Fibroblast of lung (primary cell): ENCODE measurements at regions not wholly inside any gene's neighbourhood (a gene's known extent, or its start where the extent isn't known, plus 50 kb on each side); places are given as distances from the start of the nearest gene placed in this dataset.
"Not testable (repeated sequence)": the region's sequence is repeated elsewhere in the genome, so short reads cannot be mapped to it uniquely, and the experiment has no call there.

Experiments used
- DNase-seq, 2 donors: peaks; one replicate each; pipeline versions ENCODE4 v3.0.0 to v3.0.0-alpha.2; 2010; ENCODE audit warnings: low read depth in 2 of 2
- H2AFZ ChIP-seq: 2 replicates; pipeline ENCODE4 v1.5.1; 2012; ENCODE audit warnings: low read length, control low read depth, inconsistent platforms
- H3K27ac ChIP-seq: 2 replicates; pipeline ENCODE4 v1.5.1; 2011; ENCODE audit warnings: low read length, control low read depth; ENCODE audit not compliant: insufficient read depth
- H3K27me3 ChIP-seq: 2 replicates; pipeline ENCODE4 v1.5.1; 2011; ENCODE audit warnings: mild to moderate bottlenecking, low read length; ENCODE audit not compliant: control insufficient read depth, insufficient read depth
- H3K36me3 ChIP-seq: 2 replicates; pipeline ENCODE4 v1.5.1; 2011; ENCODE audit warnings: low read length; ENCODE audit not compliant: control insufficient read depth, insufficient read depth
- H3K4me1 ChIP-seq: 2 replicates; pipeline ENCODE4 v1.5.1; 2011; ENCODE audit warnings: low read length; ENCODE audit not compliant: control insufficient read depth, insufficient read depth; ENCODE audit errors: extremely low read depth
- H3K4me2 ChIP-seq: 2 replicates; pipeline ENCODE4 v1.5.1; 2011; ENCODE audit warnings: low read length, control low read depth; ENCODE audit not compliant: insufficient read depth; ENCODE audit errors: extremely low read depth
- H3K4me3 ChIP-seq, 4 experiments: fragments of 200-600 bp in 1 of 4; sonication (generic) in 1 of 4; replicated peaks in 1 of 4; 2 replicates each; pipeline ENCODE4 v1.5.1; 2011 to 2016; ENCODE audit warnings: low read length in 4 of 4, low read depth in 3 of 4, mild to moderate bottlenecking in 3 of 4, control low read depth in 2 of 4, inconsistent platforms in 1 of 4, mixed read lengths in 1 of 4; ENCODE audit not compliant: insufficient read depth in 1 of 4; ENCODE audit errors: control extremely low read depth in 1 of 4
- H3K79me2 ChIP-seq: 2 replicates; pipeline ENCODE4 v1.5.1; 2012; ENCODE audit warnings: mild to moderate bottlenecking, low read length, inconsistent platforms; ENCODE audit not compliant: control insufficient read depth, insufficient read depth
- H3K9ac ChIP-seq: 2 replicates; pipeline ENCODE4 v1.5.1; 2011; ENCODE audit warnings: mild to moderate bottlenecking, low read length, control low read depth; ENCODE audit not compliant: insufficient read depth
- H3K9me3 ChIP-seq: 2 replicates; pipeline ENCODE4 v1.5.1; 2012; ENCODE audit warnings: low read depth, low read length; ENCODE audit not compliant: control insufficient read depth, insufficient read depth
- H4K20me1 ChIP-seq: 2 replicates; pipeline ENCODE4 v1.5.1; 2011; ENCODE audit warnings: low read length; ENCODE audit not compliant: control insufficient read depth, insufficient read depth; ENCODE audit errors: extremely low read depth
- EZH2 ChIP-seq: IDR thresholded peaks from 2 replicates; pipeline ENCODE4 v1.5.1; 2012; ENCODE audit warnings: low read length, control low read depth, mild to moderate bottlenecking; ENCODE audit errors: missing control alignments
- TF ChIP-seq, protein P1 (sequence below), 2 donors: IDR thresholded peaks in 1 of 2; conservative IDR thresholded peaks in 1 of 2; 1 replicate in 1 of 2; 2 replicates in 1 of 2; pipeline ENCODE4 v1.5.1; 2011 to 2012; ENCODE audit warnings: low read length in 2 of 2, control low read depth in 1 of 2, inconsistent platforms in 1 of 2, low read depth in 1 of 2, mild to moderate bottlenecking in 1 of 2

- no peak for DNase-seq
- no peaks in the 10 kb centered on the region for H3K36me3 ChIP-seq
- no peaks in the 10 kb centered on the region for H3K79me2 ChIP-seq
- no peaks in the 10 kb centered on the region for H3K4me1 ChIP-seq
- peaks cover 14% of the 10 kb centered on the region for H3K27me3 ChIP-seq
- H3K9ac ChIP-seq, result no peak overlapping the region
- no peak overlapping the region for H2AFZ ChIP-seq
- H3K4me3 ChIP-seq, result no peak overlapping the region
- TF ChIP-seq EZH2, result no peak
- TF ChIP-seq, protein P1, sequence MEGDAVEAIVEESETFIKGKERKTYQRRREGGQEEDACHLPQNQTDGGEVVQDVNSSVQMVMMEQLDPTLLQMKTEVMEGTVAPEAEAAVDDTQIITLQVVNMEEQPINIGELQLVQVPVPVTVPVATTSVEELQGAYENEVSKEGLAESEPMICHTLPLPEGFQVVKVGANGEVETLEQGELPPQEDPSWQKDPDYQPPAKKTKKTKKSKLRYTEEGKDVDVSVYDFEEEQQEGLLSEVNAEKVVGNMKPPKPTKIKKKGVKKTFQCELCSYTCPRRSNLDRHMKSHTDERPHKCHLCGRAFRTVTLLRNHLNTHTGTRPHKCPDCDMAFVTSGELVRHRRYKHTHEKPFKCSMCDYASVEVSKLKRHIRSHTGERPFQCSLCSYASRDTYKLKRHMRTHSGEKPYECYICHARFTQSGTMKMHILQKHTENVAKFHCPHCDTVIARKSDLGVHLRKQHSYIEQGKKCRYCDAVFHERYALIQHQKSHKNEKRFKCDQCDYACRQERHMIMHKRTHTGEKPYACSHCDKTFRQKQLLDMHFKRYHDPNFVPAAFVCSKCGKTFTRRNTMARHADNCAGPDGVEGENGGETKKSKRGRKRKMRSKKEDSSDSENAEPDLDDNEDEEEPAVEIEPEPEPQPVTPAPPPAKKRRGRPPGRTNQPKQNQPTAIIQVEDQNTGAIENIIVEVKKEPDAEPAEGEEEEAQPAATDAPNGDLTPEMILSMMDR (conservative IDR thresholded peaks at IDR 0.05 in 1 of 2, IDR thresholded peaks at IDR 0.05 in 1 of 2; ENCODE audit: low read depth in 1 of 2, low read length in 2 of 2), result no peak
- H3K4me2 ChIP-seq, result no peak overlapping the region
- no peak overlapping the region for H3K27ac ChIP-seq
- no peaks in the 10 kb centered on the region for H3K9me3 ChIP-seq
- no peaks in the 10 kb centered on the region for H4K20me1 ChIP-seq
Observed at GRCh38 chr5:135095871-135096270, 61.8 kb upstream of the PITX1 start.

DNA sequence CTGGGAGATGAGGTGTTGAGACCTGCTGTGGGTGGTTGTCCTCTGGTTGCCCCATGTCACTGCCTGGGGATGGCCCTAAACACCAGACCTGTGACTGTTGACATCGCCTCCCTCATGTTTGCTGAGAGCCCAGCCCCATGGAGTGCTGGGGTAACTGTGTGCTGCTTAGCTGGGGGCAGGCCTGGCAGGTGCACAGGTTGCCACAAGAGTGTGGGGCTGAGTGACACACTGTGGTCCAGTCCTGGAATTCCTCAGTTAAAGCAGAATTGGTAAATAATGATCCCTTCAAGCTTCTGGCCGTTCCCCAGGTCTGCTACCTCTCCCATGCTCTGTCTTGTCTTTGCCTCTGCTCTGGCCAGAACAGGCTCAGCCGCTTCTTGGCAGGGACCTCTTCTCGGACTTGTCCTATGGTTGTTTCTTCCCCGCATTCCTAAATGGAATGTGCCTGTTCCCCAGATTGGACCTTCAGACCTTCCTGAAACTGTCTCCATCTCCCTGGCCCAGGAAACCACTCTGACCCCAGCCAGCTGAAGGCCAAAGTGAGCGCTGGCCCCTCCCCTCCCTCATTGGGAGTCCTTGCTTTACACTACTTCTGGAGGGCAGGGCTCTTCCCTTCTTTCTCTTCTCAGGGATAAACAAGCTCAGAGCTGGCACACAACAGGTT, 61.2 kb upstream of the PITX1 start:
- no peak overlapping the region for H3K9ac ChIP-seq
- DNase-seq, result no peak
- no peaks in the 10 kb centered on the region for H3K4me1 ChIP-seq
- TF ChIP-seq, protein P1 (conservative IDR thresholded peaks at IDR 0.05 in 1 of 2, IDR thresholded peaks at IDR 0.05 in 1 of 2; ENCODE audit: low read depth in 1 of 2, low read length in 2 of 2), result no peak
- no peak for TF ChIP-seq EZH2
- H3K4me2 ChIP-seq, result no peak overlapping the region
- no peaks in the 10 kb centered on the region for H3K9me3 ChIP-seq
- no peak overlapping the region for H2AFZ ChIP-seq
- no peak overlapping the region for H3K4me3 ChIP-seq
- no peak overlapping the region for H3K27ac ChIP-seq
- H3K79me2 ChIP-seq, result no peaks in the 10 kb centered on the region
- H3K36me3 ChIP-seq, result no peaks in the 10 kb centered on the region
- no peaks in the 10 kb centered on the region for H4K20me1 ChIP-seq
- H3K27me3 ChIP-seq, result peaks cover 9% of the 10 kb centered on the region

DNA sequence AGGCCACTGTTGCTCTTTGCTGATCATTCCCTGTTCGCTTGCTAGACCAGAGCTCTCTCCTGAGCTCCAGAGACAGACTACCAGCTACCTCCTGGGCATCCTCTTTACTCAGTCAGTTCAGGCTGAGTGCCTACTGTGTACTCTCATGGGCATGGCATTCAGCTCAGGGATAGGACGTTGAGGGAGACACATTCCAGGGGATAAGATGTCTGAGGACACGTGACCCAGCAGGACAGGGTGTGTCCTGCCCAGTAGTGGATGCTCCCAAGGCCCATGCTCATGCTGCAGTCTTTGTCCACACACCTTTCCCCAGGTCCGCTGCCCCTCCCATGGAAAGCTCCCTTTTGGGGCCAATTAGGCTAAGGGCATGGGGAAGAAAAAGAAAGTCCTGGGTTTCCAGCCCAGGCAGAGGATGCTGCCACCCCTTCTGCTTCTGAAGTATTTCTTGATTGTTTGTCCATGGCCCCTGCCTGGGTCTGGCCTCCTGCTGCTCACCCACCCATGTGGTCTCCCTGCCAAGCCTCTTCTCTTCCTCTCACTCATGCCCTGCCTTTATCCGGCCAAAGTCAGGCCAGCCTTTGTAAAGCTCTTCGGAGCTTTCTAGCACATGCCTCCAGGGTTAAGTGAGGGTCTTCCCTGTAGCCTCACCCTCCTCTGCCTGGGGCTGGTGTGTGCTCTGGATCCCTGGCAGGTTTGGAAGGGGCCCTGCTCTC, 60.5 kb upstream of the PITX1 start:
- Histone ChIP-seq H3K27ac (no peak overlapping the region), H2AFZ (no peak overlapping the region), H3K9ac (no peak overlapping the region), H3K4me2 (no peak overlapping the region), H3K27me3 (peaks cover 4% of the 10 kb centered on the region), H3K9me3 (no peaks in the 10 kb centered on the region), H3K36me3 (no peaks in the 10 kb centered on the region), H3K79me2 (no peaks in the 10 kb centered on the region), H3K4me1 (no peaks in the 10 kb centered on the region), H3K4me3 (no peak overlapping the region), H4K20me1 (no peaks in the 10 kb centered on the region)
- DNase-seq, result no peak
- TF ChIP-seq, protein P1 (conservative IDR thresholded peaks at IDR 0.05 in 1 of 2, IDR thresholded peaks at IDR 0.05 in 1 of 2; ENCODE audit: low read depth in 1 of 2, low read length in 2 of 2), result no peak

GRCh38 chr5:135093483-135093882, 59.5 kb upstream of the PITX1 start:
- H4K20me1 ChIP-seq, H3K4me2 ChIP-seq, H3K4me3 ChIP-seq, H3K36me3 ChIP-seq, H3K9ac ChIP-seq, H3K4me1 ChIP-seq, H3K9me3 ChIP-seq, H3K27ac ChIP-seq, H3K27me3 ChIP-seq, H2AFZ ChIP-seq, H3K79me2 ChIP-seq, DNase-seq: not testable (repeated sequence)
